ENCODE measurements at regions not wholly inside any gene's neighbourhood (a gene's known extent, or its start where the extent isn't known, plus 50 kb on each side); places are given as distances from the start of the nearest gene placed in this dataset.

DNA sequence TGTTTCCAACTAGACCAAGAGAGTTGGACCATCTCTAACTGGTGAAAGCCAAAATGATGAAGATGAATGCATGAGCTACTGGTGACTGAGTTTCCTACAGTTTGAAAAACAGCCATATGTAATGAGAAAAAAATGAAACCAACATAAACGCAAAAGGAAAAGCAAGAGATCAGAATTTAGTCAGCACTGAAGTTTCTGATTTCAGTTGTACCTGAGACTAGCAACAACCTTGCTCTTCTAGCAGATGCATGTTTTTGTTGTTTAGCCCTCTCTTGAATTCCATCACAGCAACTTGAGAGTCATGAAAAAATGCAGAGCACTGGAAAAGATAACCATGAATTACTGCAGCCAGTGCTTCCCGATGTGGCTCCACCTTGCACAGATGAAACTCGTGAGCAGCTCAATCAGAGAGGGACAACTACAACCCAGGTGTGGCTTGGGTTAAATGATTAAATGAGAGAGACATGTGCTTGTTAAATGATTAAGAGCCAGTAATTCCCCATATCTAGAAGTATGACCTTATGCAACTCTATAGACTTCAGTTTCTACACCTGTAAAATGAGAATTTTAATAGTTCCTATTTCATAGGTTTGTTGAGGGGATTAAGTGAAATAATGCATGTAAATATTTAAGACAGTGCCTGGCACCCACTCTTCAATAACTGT is 104.8 kb downstream of the ELOVL4 start:
- Histone ChIP-seq H3K36me3 (ENCODE audit: insufficient read depth, insufficient read length, low read length) (no peaks in the 10 kb centered on the region), H3K9ac (ENCODE audit: insufficient read length, low read depth) (no peak overlapping the region)
- no peak for DNase-seq (ENCODE audit: low read depth, low spot score)

DNA sequence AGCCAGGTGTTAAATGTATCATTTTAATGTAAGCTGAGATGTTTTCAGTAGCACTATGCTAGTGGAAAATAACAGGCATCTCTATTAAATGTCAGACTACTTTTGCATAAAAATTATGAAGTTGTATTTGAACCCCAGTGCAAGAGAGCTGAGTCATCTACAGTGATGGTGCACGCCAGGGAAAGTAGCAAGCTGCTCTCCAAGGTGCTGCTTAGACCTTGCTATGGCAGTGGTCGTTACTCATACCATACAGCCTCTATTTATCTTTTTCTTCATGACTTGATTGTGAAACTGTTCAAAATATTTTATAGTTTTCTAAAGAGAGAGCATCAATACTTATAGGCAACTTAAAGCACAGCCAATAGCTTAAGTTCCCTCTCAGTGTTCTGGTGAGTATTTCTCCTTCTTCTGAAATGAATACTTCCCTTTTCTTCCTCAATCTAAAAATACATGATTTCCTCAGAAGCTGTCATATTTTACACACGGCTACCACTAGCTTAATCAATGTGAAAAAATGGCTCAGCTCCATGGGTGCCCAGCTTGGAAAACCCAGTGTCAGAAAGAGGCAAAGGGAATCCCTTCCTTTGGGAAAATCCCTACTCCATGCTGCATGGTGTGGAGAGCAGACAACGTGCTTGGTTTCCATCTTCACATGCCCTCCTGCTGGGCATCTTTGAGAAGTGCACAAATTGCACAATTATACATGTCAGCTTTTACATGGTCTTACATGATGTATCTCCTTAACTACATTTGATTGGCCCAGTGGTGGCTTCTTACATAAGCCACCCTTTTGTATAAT is 105.6 kb downstream of the ELOVL4 start:
- H3K9me3 ChIP-seq (ENCODE audit: insufficient read depth, low read length): no peaks in the 10 kb centered on the region
- no peak overlapping the region for H3K4me3 ChIP-seq (ENCODE audit: insufficient read length, low read depth)
- TF ChIP-seq ZNF274 (IDR thresholded peaks at IDR 0.05; ENCODE audit: low read depth, low read length): no peak
- TF ChIP-seq SUZ12 (IDR thresholded peaks at IDR 0.05; ENCODE audit: extremely low read depth, insufficient read depth, insufficient read length): no peak
- no peak for TF ChIP-seq YY1 (IDR thresholded peaks at IDR 0.05; ENCODE audit: insufficient read depth, insufficient read length)
- no peaks in the 10 kb centered on the region for H3K27me3 ChIP-seq (ENCODE audit: insufficient read depth, insufficient read length)
- H3K9ac ChIP-seq (ENCODE audit: insufficient read length, low read depth): no peak overlapping the region
- DNase-seq (ENCODE audit: low read depth, low spot score): no peak
- no peaks in the 10 kb centered on the region for H3K4me1 ChIP-seq (ENCODE audit: insufficient read depth, insufficient read length)
- H3K36me3 ChIP-seq (ENCODE audit: insufficient read depth, insufficient read length, low read length): no peaks in the 10 kb centered on the region

More for the DNA sequence above, 104.8 kb downstream of the ELOVL4 start:
- Histone ChIP-seq H3K4me1 (ENCODE audit: insufficient read depth, insufficient read length) (no peaks in the 10 kb centered on the region), H3K9me3 (ENCODE audit: insufficient read depth, low read length) (no peaks in the 10 kb centered on the region), H3K4me3 (ENCODE audit: insufficient read length, low read depth) (no peak overlapping the region), H3K27me3 (ENCODE audit: insufficient read depth, insufficient read length) (no peaks in the 10 kb centered on the region)
- TF ChIP-seq SUZ12 (IDR thresholded peaks at IDR 0.05; ENCODE audit: extremely low read depth, insufficient read depth, insufficient read length) (no peak), ZNF274 (IDR thresholded peaks at IDR 0.05; ENCODE audit: low read depth, low read length) (no peak), YY1 (IDR thresholded peaks at IDR 0.05; ENCODE audit: insufficient read depth, insufficient read length) (no peak)

DNA sequence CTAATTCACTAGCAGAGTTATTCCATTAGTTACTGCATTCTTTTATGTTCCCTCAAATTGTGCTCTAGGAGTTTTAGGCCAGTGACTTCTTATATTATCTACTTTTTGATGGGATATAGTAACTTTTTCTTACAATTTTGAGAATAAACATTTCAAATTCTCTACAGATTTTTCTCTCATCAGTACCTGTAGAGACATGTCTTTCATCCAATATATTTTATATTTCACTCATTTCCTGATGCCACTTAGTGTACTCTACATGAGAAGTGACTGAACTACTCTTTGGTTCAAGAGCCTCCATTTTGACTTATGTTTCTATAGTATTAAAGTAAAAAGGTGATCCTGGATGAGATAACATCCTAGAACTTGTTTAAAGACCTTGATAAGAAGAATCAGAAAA is 108.5 kb downstream of the ELOVL4 start:
- no peak for DNase-seq (ENCODE audit: low read depth, low spot score)
- H3K27me3 ChIP-seq (ENCODE audit: insufficient read depth, insufficient read length): no peaks in the 10 kb centered on the region
- no peaks in the 10 kb centered on the region for H3K36me3 ChIP-seq (ENCODE audit: insufficient read depth, insufficient read length, low read length)
- H3K9ac ChIP-seq (ENCODE audit: insufficient read length, low read depth): no peak overlapping the region
- TF ChIP-seq YY1 (IDR thresholded peaks at IDR 0.05; ENCODE audit: insufficient read depth, insufficient read length) (no peak), SUZ12 (IDR thresholded peaks at IDR 0.05; ENCODE audit: extremely low read depth, insufficient read depth, insufficient read length) (no peak), ZNF274 (IDR thresholded peaks at IDR 0.05; ENCODE audit: low read depth, low read length) (no peak)
- H3K4me3 ChIP-seq (ENCODE audit: insufficient read length, low read depth): no peak overlapping the region
- no peaks in the 10 kb centered on the region for H3K9me3 ChIP-seq (ENCODE audit: insufficient read depth, low read length)
- H3K4me1 ChIP-seq (ENCODE audit: insufficient read depth, insufficient read length): no peaks in the 10 kb centered on the region

DNA sequence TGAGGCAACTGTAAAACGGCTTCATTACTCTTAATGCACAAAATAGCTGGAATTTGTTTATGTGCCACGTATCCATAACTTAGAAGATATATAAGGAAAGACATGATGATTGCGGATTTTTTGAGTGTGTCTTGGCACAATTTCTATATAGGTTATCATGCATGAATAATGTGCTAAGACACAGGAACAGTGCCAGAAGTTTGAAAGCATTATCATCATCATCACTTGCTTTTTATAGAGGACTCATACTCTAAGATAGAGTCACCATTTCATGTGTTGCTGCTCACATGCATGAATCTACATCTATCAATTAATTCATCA is 113.4 kb downstream of the ELOVL4 start:
- Histone ChIP-seq H3K27me3 (ENCODE audit: insufficient read depth, insufficient read length) (no peaks in the 10 kb centered on the region), H3K9ac (ENCODE audit: insufficient read length, low read depth) (no peak overlapping the region), H3K36me3 (ENCODE audit: insufficient read depth, insufficient read length, low read length) (no peaks in the 10 kb centered on the region), H3K4me1 (ENCODE audit: insufficient read depth, insufficient read length) (no peaks in the 10 kb centered on the region), H3K9me3 (ENCODE audit: insufficient read depth, low read length) (no peaks in the 10 kb centered on the region), H3K4me3 (ENCODE audit: insufficient read length, low read depth) (no peak overlapping the region)
- TF ChIP-seq SUZ12 (IDR thresholded peaks at IDR 0.05; ENCODE audit: extremely low read depth, insufficient read depth, insufficient read length): no peak
- no peak for TF ChIP-seq YY1 (IDR thresholded peaks at IDR 0.05; ENCODE audit: insufficient read depth, insufficient read length)
- TF ChIP-seq ZNF274 (IDR thresholded peaks at IDR 0.05; ENCODE audit: low read depth, low read length): no peak
- no peak for DNase-seq (ENCODE audit: low read depth, low spot score)

DNA sequence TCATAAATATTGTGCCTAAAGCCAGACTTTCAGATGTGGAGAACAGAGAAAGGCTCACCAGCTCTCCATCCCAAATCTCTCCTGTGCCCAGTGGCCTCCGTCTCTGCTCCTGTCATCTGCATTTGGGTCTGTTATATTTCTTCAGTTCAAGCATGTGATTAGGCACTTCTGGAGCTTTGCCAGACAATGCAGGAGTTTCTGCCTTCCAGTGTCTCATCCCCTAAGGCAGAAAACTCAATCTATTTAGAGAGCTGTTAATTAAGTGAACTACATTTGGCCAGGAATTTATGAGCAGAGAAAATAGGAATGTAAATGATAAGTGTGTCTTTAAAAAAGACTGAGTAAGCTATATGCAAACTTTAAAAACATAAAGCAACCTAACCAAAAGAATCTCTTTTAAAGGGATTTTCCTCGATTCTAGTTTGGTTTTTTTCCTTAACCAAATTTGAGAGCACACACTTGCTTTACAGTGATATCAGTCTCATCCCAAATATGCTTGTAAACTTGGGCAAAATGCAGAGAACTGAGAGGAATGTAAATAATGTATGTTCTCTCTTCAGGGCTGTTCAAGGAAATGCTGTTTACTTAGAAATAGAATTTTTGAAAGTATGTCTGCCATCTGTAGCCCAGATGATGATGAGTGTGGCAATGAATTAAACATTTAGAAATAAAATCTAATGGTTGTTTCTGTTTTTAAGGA is 113.9 kb downstream of the ELOVL4 start:
- H3K4me3 ChIP-seq (ENCODE audit: insufficient read length, low read depth): no peak overlapping the region
- DNase-seq (ENCODE audit: low read depth, low spot score): no peak
- TF ChIP-seq YY1 (IDR thresholded peaks at IDR 0.05; ENCODE audit: insufficient read depth, insufficient read length) (no peak), SUZ12 (IDR thresholded peaks at IDR 0.05; ENCODE audit: extremely low read depth, insufficient read depth, insufficient read length) (no peak), ZNF274 (IDR thresholded peaks at IDR 0.05; ENCODE audit: low read depth, low read length) (no peak)

DNA sequence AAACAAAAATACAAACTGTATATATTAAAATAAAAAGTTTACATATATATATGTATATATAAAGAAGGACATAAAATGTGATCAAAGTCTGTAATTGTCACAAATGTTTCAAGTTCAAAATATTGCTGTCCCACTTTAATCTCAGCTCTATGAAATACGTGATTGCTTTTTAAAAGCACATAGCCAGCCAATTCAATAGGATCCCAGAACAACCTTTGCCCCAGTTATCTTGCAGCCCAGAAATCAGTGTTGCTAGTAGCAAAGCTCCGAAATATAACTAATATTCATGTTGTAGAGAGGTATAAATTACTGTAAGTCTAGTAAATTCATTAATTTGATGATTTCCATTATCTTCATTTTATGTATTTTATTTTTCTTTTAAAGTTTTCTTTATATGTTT is 114.6 kb downstream of the ELOVL4 start:
- H3K9me3 ChIP-seq (ENCODE audit: insufficient read depth, low read length): no peaks in the 10 kb centered on the region
- H3K27me3 ChIP-seq (ENCODE audit: insufficient read depth, insufficient read length): no peaks in the 10 kb centered on the region
- DNase-seq (ENCODE audit: low read depth, low spot score): no peak
- H3K36me3 ChIP-seq (ENCODE audit: insufficient read depth, insufficient read length, low read length): no peaks in the 10 kb centered on the region
- H3K9ac ChIP-seq (ENCODE audit: insufficient read length, low read depth): no peak overlapping the region
- no peaks in the 10 kb centered on the region for H3K4me1 ChIP-seq (ENCODE audit: insufficient read depth, insufficient read length)
- TF ChIP-seq YY1 (IDR thresholded peaks at IDR 0.05; ENCODE audit: insufficient read depth, insufficient read length) (no peak), ZNF274 (IDR thresholded peaks at IDR 0.05; ENCODE audit: low read depth, low read length) (no peak), SUZ12 (IDR thresholded peaks at IDR 0.05; ENCODE audit: extremely low read depth, insufficient read depth, insufficient read length) (no peak)
- H3K4me3 ChIP-seq (ENCODE audit: insufficient read length, low read depth): no peak overlapping the region

More for the DNA sequence above, 113.9 kb downstream of the ELOVL4 start:
- no peak overlapping the region for H3K9ac ChIP-seq (ENCODE audit: insufficient read length, low read depth)
- no peaks in the 10 kb centered on the region for H3K27me3 ChIP-seq (ENCODE audit: insufficient read depth, insufficient read length)
- no peaks in the 10 kb centered on the region for H3K36me3 ChIP-seq (ENCODE audit: insufficient read depth, insufficient read length, low read length)
- no peaks in the 10 kb centered on the region for H3K9me3 ChIP-seq (ENCODE audit: insufficient read depth, low read length)
- no peaks in the 10 kb centered on the region for H3K4me1 ChIP-seq (ENCODE audit: insufficient read depth, insufficient read length)

DNA sequence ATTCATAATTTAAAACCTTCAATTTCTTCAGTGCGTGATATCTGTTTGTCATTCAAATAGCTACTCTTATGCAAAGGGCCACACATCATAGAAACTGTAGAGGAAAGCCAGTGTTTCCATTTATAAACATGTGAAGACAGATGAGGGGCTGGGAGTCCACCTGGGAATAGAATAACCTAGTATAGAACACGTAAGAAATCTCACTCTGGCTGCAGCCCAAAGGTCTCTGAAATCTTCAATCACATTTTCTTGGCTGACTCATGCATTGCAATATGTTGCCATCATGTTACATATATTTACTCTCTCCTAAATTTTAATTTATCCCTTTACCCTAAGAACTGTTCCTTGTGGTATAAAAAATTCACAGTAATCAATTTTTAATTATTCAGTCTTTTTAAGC is 123.2 kb downstream of the ELOVL4 start:
- no peak for TF ChIP-seq ZNF274 (IDR thresholded peaks at IDR 0.05; ENCODE audit: low read depth, low read length)
- Histone ChIP-seq H3K9ac (ENCODE audit: insufficient read length, low read depth) (no peak overlapping the region), H3K27me3 (ENCODE audit: insufficient read depth, insufficient read length) (no peaks in the 10 kb centered on the region), H3K4me3 (ENCODE audit: insufficient read length, low read depth) (no peak overlapping the region), H3K4me1 (ENCODE audit: insufficient read depth, insufficient read length) (no peaks in the 10 kb centered on the region), H3K36me3 (ENCODE audit: insufficient read depth, insufficient read length, low read length) (no peaks in the 10 kb centered on the region), H3K9me3 (ENCODE audit: insufficient read depth, low read length) (no peaks in the 10 kb centered on the region)
- DNase-seq (ENCODE audit: low read depth, low spot score): no peak

Measured in NT2/D1 (cell line).